H1 (cell line): ENCODE measurements at regions not wholly inside any gene's neighbourhood (a gene's known extent, or its start where the extent isn't known, plus 50 kb on each side); places are given as distances from the start of the nearest gene placed in this dataset.

ENCODE experiments used
- CTCF ChIA-PET: fragments of 300-600 bp; sonication (Branson Sonifier 250); formaldehyde crosslinking; loops from one replicate; lab custom pipeline; 2021; ENCODE audit not compliant: partially characterized antibody; lab: Charles Lee
- POLR2A ChIA-PET: fragments of 300-600 bp; sonication (Branson Sonifier 250); formaldehyde crosslinking; loops from one replicate; lab custom pipeline; 2021; ENCODE audit warnings: inconsistent platforms; ENCODE audit not compliant: partially characterized antibody; lab: Charles Lee
- DNase-seq, 2 experiments: peaks; one replicate each; pipeline versions ENCODE4 v3.0.0 to v3.0.0-alpha.2; 2010 to 2022; ENCODE audit warnings: low spot score in 2 of 2, low read depth in 1 of 2, mixed read lengths in 1 of 2
- FAIRE-seq: peaks from 2 replicates; lab custom pipeline; 2011; peaks lifted over from hg19 to GRCh38; lab: Jason Lieb, UNC
- H2AFZ ChIP-seq: 2 replicates; pipeline ENCODE4 v1.8.1; 2012; ENCODE audit warnings: low read length, inconsistent platforms
- H2AK5ac ChIP-seq: 2 replicates; pipeline ENCODE4 v1.6.1; 2013; ENCODE audit warnings: low read depth, low read length
- H2BK120ac ChIP-seq: replicated peaks from 2 replicates; pipeline ENCODE3; 2013; ENCODE audit warnings: low read depth, low read length, inconsistent platforms
- H2BK12ac ChIP-seq: 2 replicates; pipeline ENCODE4 v1.6.1; 2013; ENCODE audit warnings: low read depth, low read length
- H2BK15ac ChIP-seq: 2 replicates; pipeline ENCODE4 v1.6.1; 2013; ENCODE audit warnings: low read length
- H2BK20ac ChIP-seq: 2 replicates; pipeline ENCODE4 v1.6.1; 2013; ENCODE audit warnings: low read length
- H2BK5ac ChIP-seq: 2 replicates; pipeline ENCODE4 v1.6.1; 2013; ENCODE audit warnings: low read depth, low read length
- H3K14ac ChIP-seq: 2 replicates; pipeline ENCODE4 v1.6.1; 2013; ENCODE audit warnings: inconsistent platforms; ENCODE audit not compliant: insufficient read length
- H3K18ac ChIP-seq: 2 replicates; pipeline ENCODE4 v1.6.1; 2013; ENCODE audit warnings: low read length; ENCODE audit errors: extremely low read depth
- H3K23ac ChIP-seq: 2 replicates; pipeline ENCODE4 v1.6.1; 2013; ENCODE audit warnings: inconsistent platforms; ENCODE audit not compliant: insufficient read length
- H3K23me2 ChIP-seq: 2 replicates; pipeline ENCODE4 v1.6.1; 2013; ENCODE audit warnings: low read depth, low read length
- H3K27ac ChIP-seq: 2 replicates; pipeline ENCODE4 v1.6.1; 2011; ENCODE audit warnings: low read depth, low read length, inconsistent platforms
- H3K27me3 ChIP-seq, 4 experiments: replicated peaks in 1 of 4; 1 replicate in 1 of 4; 2 replicates in 3 of 4; pipeline versions ENCODE4 v1.6.1 to v1.8.1; 2011 to 2013; ENCODE audit warnings: low read length in 3 of 4, mild to moderate bottlenecking in 3 of 4, inconsistent platforms in 2 of 4, mixed read lengths in 2 of 4, moderate library complexity in 1 of 4; ENCODE audit not compliant: control insufficient read depth in 3 of 4, insufficient read depth in 3 of 4; ENCODE audit errors: extremely low read depth in 1 of 4
- H3K36me3 ChIP-seq, 4 experiments: 2 replicates each; pipeline versions ENCODE4 v1.6.1 to v1.8.1; 2011 to 2013; ENCODE audit warnings: mild to moderate bottlenecking in 4 of 4, low read length in 3 of 4, moderate library complexity in 2 of 4, control low read depth in 1 of 4, inconsistent platforms in 1 of 4; ENCODE audit not compliant: insufficient read depth in 4 of 4, control insufficient read depth in 2 of 4
- H3K4ac ChIP-seq: replicated peaks from 2 replicates; pipeline ENCODE3; 2013; ENCODE audit warnings: low read length, low read depth, mixed read lengths, inconsistent platforms; ENCODE audit not compliant: insufficient read length
- H3K4me1 ChIP-seq, 4 experiments: replicated peaks in 1 of 4; 1 replicate in 1 of 4; 2 replicates in 3 of 4; pipeline versions ENCODE4 v1.6.1 to v1.8.1; 2011 to 2013; ENCODE audit warnings: low read length in 3 of 4, inconsistent platforms in 2 of 4, mixed read lengths in 1 of 4; ENCODE audit not compliant: insufficient read depth in 4 of 4, control insufficient read depth in 3 of 4
- H3K4me2 ChIP-seq, 2 experiments: 2 replicates each; pipeline versions ENCODE4 v1.6.1 to v1.8.1; 2011 to 2013; ENCODE audit warnings: low read depth in 2 of 2, low read length in 2 of 2, control low read depth in 1 of 2, inconsistent platforms in 1 of 2, mild to moderate bottlenecking in 1 of 2; ENCODE audit not compliant: insufficient read depth in 1 of 2
- H3K4me3 ChIP-seq, 4 experiments: fragments of 200-600, 300-600 bp in 1 of 4; sonication (generic), shearing (Covaris generic), sonication (Bioruptor Twin) in 1 of 4; 2 replicates each; pipeline versions ENCODE4 v1.5.1 to v1.8.1; 2011 to 2016; ENCODE audit warnings: low read length in 4 of 4, low read depth in 3 of 4, control low read depth in 2 of 4, inconsistent platforms in 2 of 4, mild to moderate bottlenecking in 2 of 4, mixed read lengths in 1 of 4, moderate library complexity in 1 of 4; ENCODE audit not compliant: insufficient read depth in 2 of 4; ENCODE audit errors: extremely low read depth in 1 of 4
- H3K56ac ChIP-seq: replicated peaks from 2 replicates; pipeline ENCODE3; 2013; ENCODE audit warnings: low read depth, mild to moderate bottlenecking, mixed read lengths, low read length, inconsistent platforms; ENCODE audit not compliant: insufficient read length
- H3K79me1 ChIP-seq: 2 replicates; pipeline ENCODE4 v1.6.1; 2013; ENCODE audit warnings: low read depth, low read length, control low read depth
- H3K79me2 ChIP-seq, 2 experiments: 2 replicates each; pipeline versions ENCODE4 v1.6.1 to v1.8.1; 2012 to 2013; ENCODE audit warnings: low read length in 2 of 2, mild to moderate bottlenecking in 2 of 2, inconsistent platforms in 1 of 2; ENCODE audit not compliant: insufficient read depth in 2 of 2, control insufficient read depth in 1 of 2
- H3K9ac ChIP-seq, 4 experiments: replicated peaks in 1 of 4; 1 replicate in 1 of 4; 2 replicates in 3 of 4; pipeline versions ENCODE4 v1.6.1 to v1.8.1; 2011 to 2013; ENCODE audit warnings: low read depth in 3 of 4, low read length in 3 of 4, control low read depth in 2 of 4, mild to moderate bottlenecking in 2 of 4, moderate library complexity in 2 of 4, inconsistent platforms in 1 of 4; ENCODE audit errors: extremely low read depth in 1 of 4
- H3K9me3 ChIP-seq, 2 experiments: 2 replicates each; pipeline versions ENCODE4 v1.6.1 to v1.8.1; 2012 to 2013; ENCODE audit warnings: mild to moderate bottlenecking in 2 of 2, moderate library complexity in 2 of 2, control low read depth in 1 of 2, inconsistent platforms in 1 of 2, low read depth in 1 of 2, low read length in 1 of 2, mixed read lengths in 1 of 2; ENCODE audit not compliant: insufficient read depth in 2 of 2
- H4K20me1 ChIP-seq, 2 experiments: replicated peaks in 1 of 2; 2 replicates each; pipeline versions ENCODE3 to v1.8.1; 2011 to 2013; ENCODE audit warnings: inconsistent platforms in 2 of 2, low read length in 2 of 2, mild to moderate bottlenecking in 1 of 2; ENCODE audit not compliant: insufficient read depth in 2 of 2, control insufficient read depth in 1 of 2
- H4K5ac ChIP-seq: 2 replicates; pipeline ENCODE4 v1.6.1; 2013; ENCODE audit warnings: low read length, low read depth, mixed read lengths, inconsistent platforms; ENCODE audit not compliant: insufficient read length
- H4K8ac ChIP-seq: 2 replicates; pipeline ENCODE4 v1.8.0; 2013; ENCODE audit warnings: mild to moderate bottlenecking, moderate library complexity, low read length, inconsistent platforms; ENCODE audit not compliant: insufficient read depth; ENCODE audit errors: extremely low read depth
- H4K91ac ChIP-seq: replicated peaks from 2 replicates; pipeline ENCODE3; 2013; ENCODE audit warnings: low read length, mixed read lengths, inconsistent platforms; ENCODE audit not compliant: insufficient read length
- CBX5 ChIP-seq: fragments of 300-800, 300-1000 bp; sonication (generic); IDR thresholded peaks from 2 replicates; pipeline ENCODE4 v1.7.1; 2016; ENCODE audit warnings: antibody characterized with exemption, low read length, low read depth
- CBX8 ChIP-seq: fragments of 300-800, 300-1000 bp; sonication (generic); IDR thresholded peaks from 2 replicates; pipeline ENCODE4 v1.7.1; 2016; ENCODE audit warnings: low read depth, low read length, borderline replicate concordance
- GABPA ChIP-seq: IDR thresholded peaks from 2 replicates; pipeline ENCODE4 v1.6.1; 2011; ENCODE audit warnings: mild to moderate bottlenecking, low read length, moderate library complexity, borderline replicate concordance; ENCODE audit not compliant: insufficient read depth
- RXRA ChIP-seq: IDR thresholded peaks from 2 replicates; pipeline ENCODE4 v1.6.1; 2011; ENCODE audit warnings: low read depth, mild to moderate bottlenecking, low read length, moderate library complexity; ENCODE audit not compliant: insufficient read depth
- SIN3A ChIP-seq, 2 experiments: IDR thresholded peaks in 1 of 2; conservative IDR thresholded peaks in 1 of 2; 2 replicates each; pipeline ENCODE4 v1.6.1; 2011 to 2012; ENCODE audit warnings: low read length in 2 of 2, improper control_type of control experiment in 1 of 2, low read depth in 1 of 2, mild to moderate bottlenecking in 1 of 2
- SRF ChIP-seq: IDR thresholded peaks from 2 replicates; pipeline ENCODE4 v1.6.1; 2011; ENCODE audit warnings: mild to moderate bottlenecking, low read depth, low read length, moderate library complexity
- SUZ12 ChIP-seq: fragments of 200-600 bp; sonication (generic); IDR thresholded peaks from 2 replicates; pipeline ENCODE4 v1.6.1; 2012; ENCODE audit warnings: mild to moderate bottlenecking, inconsistent platforms, low read length, moderate library complexity, mixed read lengths
- WGBS, 2 experiments: shearing (Covaris generic) in 1 of 2; methylation state at CpG; one replicate each; pipeline versions ENCODE4 v1.1.6 to v1.1.7; 2013 to 2015; ENCODE audit warnings: low lambda C conversion rate in 2 of 2, mixed read lengths in 2 of 2, inconsistent platforms in 1 of 2, low coverage in 1 of 2, missing lambda C conversion rate in 1 of 2; ENCODE audit not compliant: insufficient replicate concordance in 2 of 2, insufficient coverage in 1 of 2, insufficient read length in 1 of 2; ENCODE audit errors: extremely low coverage in 1 of 2, missing lambda C conversion rate in 1 of 2; 5-methylcytosine and 5-hydroxymethylcytosine counted together
- TF ChIP-seq, protein P1 (sequence below), 3 experiments: IDR thresholded peaks; 1 replicate in 2 of 3; 2 replicates in 1 of 3; pipeline versions ENCODE4 v1.5.1 to v1.6.1; 2011; ENCODE audit warnings: low read length in 3 of 3, mild to moderate bottlenecking in 3 of 3, inconsistent platforms in 2 of 3, low read depth in 1 of 3, moderate library complexity in 1 of 3; ENCODE audit not compliant: insufficient read depth in 1 of 3; ENCODE audit errors: control extremely low read depth in 1 of 3

DNA sequence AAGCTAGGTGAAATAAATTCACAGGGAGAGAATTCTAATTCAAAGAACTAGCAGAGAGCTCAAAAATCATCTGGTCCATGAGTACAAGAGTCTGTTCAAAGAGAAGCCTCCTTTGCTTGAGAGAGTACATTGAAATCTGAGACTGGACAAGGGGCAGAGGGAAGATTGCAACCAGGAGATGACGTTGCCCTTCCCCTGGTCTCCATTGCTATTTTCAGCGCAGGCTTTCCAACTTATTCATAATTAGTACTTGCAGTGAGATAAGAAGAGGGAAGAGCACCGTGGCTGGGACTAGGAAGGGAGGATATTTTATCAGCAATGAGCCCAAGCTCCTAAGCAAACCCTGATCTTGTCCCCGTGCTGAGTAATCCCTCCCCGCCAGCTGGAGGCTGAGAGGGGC lies 251.8 kb upstream of the RORA start:
- Histone ChIP-seq H3K9me3 (no peaks in the 10 kb centered on the region), H2BK12ac (no peak overlapping the region), H2AFZ (peak overlapping the region; percentile 59; the same call in 1 of the 2 replicates), H2BK5ac (no peak overlapping the region), H3K18ac (no peak overlapping the region), H3K79me1 (no peaks in the 10 kb centered on the region), H4K20me1 (no peaks in the 10 kb centered on the region), H3K27me3 (no peaks in the 10 kb centered on the region), H4K8ac (no peak overlapping the region), H3K23ac (no peak overlapping the region), H4K5ac (no peak overlapping the region), H3K36me3 (no peaks in the 10 kb centered on the region), H3K4me1 (no peaks in the 10 kb centered on the region), H2BK120ac (no peak overlapping the region), H3K4ac (no peak overlapping the region), H3K14ac (no peak overlapping the region), H3K23me2 (no peaks in the 10 kb centered on the region), H3K79me2 (no peaks in the 10 kb centered on the region), H4K91ac (no peak overlapping the region), H3K56ac (no peak overlapping the region), H3K9ac (no peak overlapping the region), H2AK5ac (no peak overlapping the region), H3K4me3 (no peak overlapping the region), H3K27ac (no peak overlapping the region), H2BK20ac (no peak overlapping the region), H3K4me2 (no peak overlapping the region), H2BK15ac (no peak overlapping the region)
- TF ChIP-seq, protein P1, sequence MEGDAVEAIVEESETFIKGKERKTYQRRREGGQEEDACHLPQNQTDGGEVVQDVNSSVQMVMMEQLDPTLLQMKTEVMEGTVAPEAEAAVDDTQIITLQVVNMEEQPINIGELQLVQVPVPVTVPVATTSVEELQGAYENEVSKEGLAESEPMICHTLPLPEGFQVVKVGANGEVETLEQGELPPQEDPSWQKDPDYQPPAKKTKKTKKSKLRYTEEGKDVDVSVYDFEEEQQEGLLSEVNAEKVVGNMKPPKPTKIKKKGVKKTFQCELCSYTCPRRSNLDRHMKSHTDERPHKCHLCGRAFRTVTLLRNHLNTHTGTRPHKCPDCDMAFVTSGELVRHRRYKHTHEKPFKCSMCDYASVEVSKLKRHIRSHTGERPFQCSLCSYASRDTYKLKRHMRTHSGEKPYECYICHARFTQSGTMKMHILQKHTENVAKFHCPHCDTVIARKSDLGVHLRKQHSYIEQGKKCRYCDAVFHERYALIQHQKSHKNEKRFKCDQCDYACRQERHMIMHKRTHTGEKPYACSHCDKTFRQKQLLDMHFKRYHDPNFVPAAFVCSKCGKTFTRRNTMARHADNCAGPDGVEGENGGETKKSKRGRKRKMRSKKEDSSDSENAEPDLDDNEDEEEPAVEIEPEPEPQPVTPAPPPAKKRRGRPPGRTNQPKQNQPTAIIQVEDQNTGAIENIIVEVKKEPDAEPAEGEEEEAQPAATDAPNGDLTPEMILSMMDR (IDR thresholded peaks at IDR 0.05; ENCODE audit: control extremely low read depth in 1 of 3, insufficient read depth in 1 of 3, low read depth in 1 of 3, low read length in 3 of 3), result no peak
- no peak for TF ChIP-seq CBX8
- no peak for TF ChIP-seq CBX5
- no peak for TF ChIP-seq SUZ12
- no peak for TF ChIP-seq SIN3A (conservative IDR thresholded peaks at IDR 0.05 in 1 of 2, IDR thresholded peaks at IDR 0.05 in 1 of 2; ENCODE audit: low read depth in 1 of 2, low read length in 2 of 2)
- no peak for TF ChIP-seq SRF
- no peak for TF ChIP-seq RXRA
- no peak for TF ChIP-seq GABPA
- POLR2A ChIA-PET, result no interaction called here
- whole genome bisulfite sequencing, 2 experiments, result 84% methylated on average over 5 of the region's 5 CpGs; no CpG with 5 or more reads in 1 of the 2 experiments
- no peak for FAIRE-seq
- CTCF ChIA-PET, result interaction anchor here (0.5 kb wide), 1 partner anchor 313 kb away, joined by 8 read pairs; no protein-coding TSS in a partner anchor
- DNase-seq, result no peak
